Endothelial cell of umbilical vein (primary cell): ENCODE measurements at regions not wholly inside any gene's neighbourhood (a gene's known extent, or its start where the extent isn't known, plus 50 kb on each side); places are given as distances from the start of the nearest gene placed in this dataset.

Source experiments
- BruUV-seq: library from RNA; stranded (reverse); fragments of 400-500 nt; replicated peaks from 2 replicates; lab custom pipeline; 2021; lab: Mats Ljungman, UMichigan
- CTCF ChIA-PET: fragments of 300-600, 350-600 bp; sonication (Branson Sonifier 250); formaldehyde crosslinking; loops from one replicate; lab custom pipeline; 2021; ENCODE audit warnings: antibody characterized with exemption, inconsistent platforms; lab: Charles Lee
- POLR2A ChIA-PET: fragments of 300-600, 350-600 bp; sonication (Branson Sonifier 250); formaldehyde crosslinking; loops from one replicate; lab custom pipeline; 2021; ENCODE audit warnings: antibody characterized with exemption, inconsistent platforms; lab: Charles Lee
- DNase-seq: peaks from one replicate; pipeline ENCODE4 v3.0.0-alpha.2; 2011; ENCODE audit warnings: low read depth, low spot score
- FAIRE-seq: peaks from 2 replicates; lab custom pipeline; 2011; peaks lifted over from hg19 to GRCh38; lab: Jason Lieb, UNC
- H2AFZ ChIP-seq: 2 replicates; pipeline ENCODE4 v1.6.0; 2012; ENCODE audit warnings: low read depth, low read length, control low read depth, inconsistent platforms
- H3K27ac ChIP-seq: 2 replicates; pipeline ENCODE4 v1.5.1; 2011; ENCODE audit warnings: low read depth, mild to moderate bottlenecking, control low read depth, low read length, moderate library complexity; ENCODE audit not compliant: insufficient read depth
- H3K27me3 ChIP-seq, 2 experiments: 2 replicates each; pipeline versions ENCODE4 v1.6.0 to v1.6.1; 2011; ENCODE audit warnings: low read length in 2 of 2, mixed read lengths in 1 of 2; ENCODE audit not compliant: control insufficient read depth in 2 of 2, insufficient read depth in 2 of 2
- H3K36me3 ChIP-seq, 2 experiments: 2 replicates in 1 of 2; 3 replicates in 1 of 2; pipeline ENCODE4 v1.5.1; 2011; ENCODE audit warnings: low read length in 2 of 2, mild to moderate bottlenecking in 1 of 2, moderate library complexity in 1 of 2; ENCODE audit not compliant: control insufficient read depth in 2 of 2, insufficient read depth in 2 of 2; ENCODE audit errors: extremely low read depth in 1 of 2
- H3K4me1 ChIP-seq: 3 replicates; pipeline ENCODE4 v1.5.1; 2011; ENCODE audit warnings: mild to moderate bottlenecking, low read length; ENCODE audit not compliant: control insufficient read depth, insufficient read depth; ENCODE audit errors: extremely low read depth
- H3K4me2 ChIP-seq: 2 replicates; pipeline ENCODE4 v1.6.1; 2011; ENCODE audit warnings: low read length, control low read depth, mixed read lengths; ENCODE audit not compliant: insufficient read depth
- H3K4me3 ChIP-seq, 3 experiments: fragments of 200-600 bp in 1 of 3; sonication (generic), shearing (Covaris generic) in 1 of 3; replicated peaks in 1 of 3; 2 replicates each; pipeline ENCODE4 v1.5.1; 2011 to 2016; ENCODE audit warnings: control low read depth in 3 of 3, low read length in 3 of 3, mild to moderate bottlenecking in 2 of 3, inconsistent platforms in 1 of 3, low read depth in 1 of 3, moderate library complexity in 1 of 3; ENCODE audit not compliant: insufficient read depth in 1 of 3
- H3K79me2 ChIP-seq: 2 replicates; pipeline ENCODE4 v1.6.0; 2012; ENCODE audit warnings: low read length, inconsistent platforms; ENCODE audit not compliant: control insufficient read depth, insufficient read depth
- H3K9ac ChIP-seq: replicated peaks from 2 replicates; pipeline ENCODE3; 2011; ENCODE audit warnings: low read length, control low read depth; ENCODE audit not compliant: insufficient read depth; ENCODE audit errors: extremely low read depth
- H3K9me1 ChIP-seq: replicated peaks from 3 replicates; pipeline ENCODE4 v1.6.0; 2011; ENCODE audit warnings: mild to moderate bottlenecking, low read length; ENCODE audit not compliant: control insufficient read depth, insufficient read depth; ENCODE audit errors: extremely low read depth
- H3K9me3 ChIP-seq: replicated peaks from 2 replicates; pipeline ENCODE4 v1.5.1; 2012; ENCODE audit warnings: low read length, inconsistent platforms; ENCODE audit not compliant: control insufficient read depth, insufficient read depth
- H4K20me1 ChIP-seq: replicated peaks from 2 replicates; pipeline ENCODE3; 2011; ENCODE audit warnings: mild to moderate bottlenecking, low read length; ENCODE audit not compliant: control insufficient read depth, insufficient read depth; ENCODE audit errors: extremely low read depth
- CTCF ChIP-seq, 2 donors: IDR thresholded peaks; 1 replicate in 1 of 2; 2 replicates in 1 of 2; pipeline ENCODE4 v1.5.1; 2011; ENCODE audit warnings: low read length in 2 of 2, mild to moderate bottlenecking in 2 of 2, moderate library complexity in 2 of 2, control low read depth in 1 of 2, inconsistent platforms in 1 of 2, low read depth in 1 of 2; ENCODE audit not compliant: insufficient read depth in 1 of 2; ENCODE audit errors: extremely low read depth in 1 of 2
- FOS ChIP-seq: IDR thresholded peaks from 2 replicates; pipeline ENCODE4 v1.6.1; 2011; ENCODE audit warnings: mild to moderate bottlenecking, low read length, moderate library complexity, borderline replicate concordance; ENCODE audit not compliant: insufficient read depth
- dilution Hi-C: fragments of 300-500 bp; cut with MboI; formaldehyde crosslinking; loops from one replicate; pipeline ENCODE4 v1.15.0; 2019; ENCODE audit warnings: low sequenced_read_pairs; ENCODE audit not compliant: extremely low pct_ligation_motif_present
- intact Hi-C: fragments of 100-400 bp; cut with micrococcal nuclease; formaldehyde crosslinking; loops from one replicate; pipeline ENCODE4 v1.10.0; 2022
- TF ChIP-seq, protein P1 (sequence below): IDR thresholded peaks from 2 replicates; pipeline ENCODE4 v1.6.1; 2011; ENCODE audit not compliant: insufficient read depth, insufficient read length

- intact Hi-C loops: loop anchor here (1.0 kb wide), 2 partner anchors 10 to 43 kb away; no protein-coding TSS in a partner anchor
- dilution Hi-C loops: no loop called here
- H3K27ac ChIP-seq: no peak overlapping the region
- H3K4me2 ChIP-seq: no peak overlapping the region
- H3K4me3 ChIP-seq: no peak overlapping the region
- FAIRE-seq: no peak
- no peaks in the 10 kb centered on the region for H3K4me1 ChIP-seq
- BruUV-seq: no TSS peak
- POLR2A ChIA-PET: interaction anchor here (0.7 kb wide), 1 partner anchor 14 kb away, joined by 3 read pairs; no protein-coding TSS in a partner anchor
- H3K79me2 ChIP-seq: no peaks in the 10 kb centered on the region
- no peaks in the 10 kb centered on the region for H3K36me3 ChIP-seq
- TF ChIP-seq, protein P1, sequence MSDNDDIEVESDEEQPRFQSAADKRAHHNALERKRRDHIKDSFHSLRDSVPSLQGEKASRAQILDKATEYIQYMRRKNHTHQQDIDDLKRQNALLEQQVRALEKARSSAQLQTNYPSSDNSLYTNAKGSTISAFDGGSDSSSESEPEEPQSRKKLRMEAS: no peak
- no peak for TF ChIP-seq CTCF (IDR thresholded peaks at IDR 0.05; ENCODE audit: extremely low read depth in 1 of 2, insufficient read depth in 1 of 2, low read depth in 1 of 2, low read length in 2 of 2)
- no peak for TF ChIP-seq FOS
- H3K9ac ChIP-seq: no peak overlapping the region
- H3K9me1 ChIP-seq: no peaks in the 10 kb centered on the region
- H2AFZ ChIP-seq: no peak overlapping the region
- no peaks in the 10 kb centered on the region for H3K9me3 ChIP-seq
- CTCF ChIA-PET: interaction anchor here (0.9 to 2.7 kb wide), 5 partner anchors 9 to 21 kb away, joined by 3 to 13 read pairs (median 4); no protein-coding TSS in a partner anchor
- DNase-seq: peak; percentile 67
- peaks cover 26 to 33% of the 10 kb centered on the region in 2 experiments for H3K27me3 ChIP-seq
- H4K20me1 ChIP-seq: no peaks in the 10 kb centered on the region
These were observed 175.3 kb upstream of the HES1 start for GRCh38 chr3:193960487-193961274.
